ENCODE measurements at regions not wholly inside any gene's neighbourhood (a gene's known extent, or its start where the extent isn't known, plus 50 kb on each side); places are given as distances from the start of the nearest gene placed in this dataset.
"Not testable (repeated sequence)": the region's sequence is repeated elsewhere in the genome, so short reads cannot be mapped to it uniquely, and the experiment has no call there.

DNA sequence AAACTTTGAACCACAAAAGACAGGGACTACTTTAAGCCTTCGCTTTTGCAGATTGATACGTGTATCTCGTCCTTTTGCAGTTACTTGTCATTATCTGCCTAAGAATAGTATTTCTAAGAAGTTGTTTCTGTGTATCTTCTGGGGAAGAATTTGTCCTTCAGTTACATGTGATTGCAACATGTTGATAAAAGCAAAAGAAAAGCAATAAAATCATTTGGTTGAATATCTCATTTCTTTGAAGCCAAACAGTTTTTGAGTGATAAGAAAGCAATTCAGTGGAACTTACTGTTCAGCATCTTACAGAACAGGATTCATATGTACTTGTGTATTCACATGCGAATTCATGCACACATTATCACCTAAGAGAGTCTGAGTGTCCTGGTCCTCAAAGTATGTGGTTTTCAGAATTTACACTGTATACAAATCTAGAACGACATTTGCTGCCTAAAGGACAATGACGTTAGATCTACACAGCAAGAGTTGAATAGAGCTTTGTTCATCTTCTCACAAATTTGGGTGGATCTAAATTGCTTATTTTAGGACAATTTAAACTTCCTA is 66.7 kb upstream of the MRPS6 start:
- Mint-ChIP-seq H3K27me3 (no peaks in the 10 kb centered on the region), H3K4me3 (no peak overlapping the region)
- no peak for ATAC-seq (replicated peaks; ENCODE audit: extremely low read depth, poor library complexity, severe bottlenecking)

DNA sequence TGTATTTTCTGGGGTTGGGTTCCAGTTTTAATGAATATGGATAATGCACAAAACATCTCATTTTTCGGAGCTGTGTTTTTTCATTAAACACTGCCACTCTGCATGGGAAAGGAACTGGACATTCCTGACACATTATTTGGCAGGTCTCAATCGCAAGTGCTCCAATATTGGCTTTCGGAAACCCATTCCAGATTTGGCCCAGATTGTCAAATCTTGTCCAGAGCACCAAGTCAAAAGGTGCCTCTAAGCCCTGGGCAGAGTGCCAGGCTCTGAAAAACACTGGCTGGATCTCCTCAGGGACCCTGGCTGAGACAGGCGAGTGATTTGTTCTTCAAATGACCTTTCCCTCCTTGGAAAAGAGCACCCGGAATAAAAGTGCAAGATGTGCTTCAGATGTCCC is 68.4 kb upstream of the MRPS6 start:
- Mint-ChIP-seq H3K4me3 (no peak overlapping the region), H3K4me1 (peaks cover 13% of the 10 kb centered on the region), H3K36me3 (ENCODE audit: insufficient read depth) (peaks cover 1% of the 10 kb centered on the region), H3K9me3 (no peaks in the 10 kb centered on the region), H3K27ac (ENCODE audit: low read depth) (no peak overlapping the region), H3K27me3 (no peaks in the 10 kb centered on the region)
- DNase-seq (ENCODE audit: low spot score in 2 of 2) (no peak), ATAC-seq (replicated peaks; ENCODE audit: extremely low read depth, poor library complexity, severe bottlenecking) (no peak)

More for the DNA sequence above, 66.7 kb upstream of the MRPS6 start:
- H3K27ac Mint-ChIP-seq (ENCODE audit: low read depth): no peak overlapping the region
- no peak for DNase-seq (ENCODE audit: low spot score in 2 of 2)
- peaks cover 13% of the 10 kb centered on the region for H3K4me1 Mint-ChIP-seq
- peaks cover 1% of the 10 kb centered on the region for H3K36me3 Mint-ChIP-seq (ENCODE audit: insufficient read depth)
- H3K9me3 Mint-ChIP-seq: no peaks in the 10 kb centered on the region

DNA sequence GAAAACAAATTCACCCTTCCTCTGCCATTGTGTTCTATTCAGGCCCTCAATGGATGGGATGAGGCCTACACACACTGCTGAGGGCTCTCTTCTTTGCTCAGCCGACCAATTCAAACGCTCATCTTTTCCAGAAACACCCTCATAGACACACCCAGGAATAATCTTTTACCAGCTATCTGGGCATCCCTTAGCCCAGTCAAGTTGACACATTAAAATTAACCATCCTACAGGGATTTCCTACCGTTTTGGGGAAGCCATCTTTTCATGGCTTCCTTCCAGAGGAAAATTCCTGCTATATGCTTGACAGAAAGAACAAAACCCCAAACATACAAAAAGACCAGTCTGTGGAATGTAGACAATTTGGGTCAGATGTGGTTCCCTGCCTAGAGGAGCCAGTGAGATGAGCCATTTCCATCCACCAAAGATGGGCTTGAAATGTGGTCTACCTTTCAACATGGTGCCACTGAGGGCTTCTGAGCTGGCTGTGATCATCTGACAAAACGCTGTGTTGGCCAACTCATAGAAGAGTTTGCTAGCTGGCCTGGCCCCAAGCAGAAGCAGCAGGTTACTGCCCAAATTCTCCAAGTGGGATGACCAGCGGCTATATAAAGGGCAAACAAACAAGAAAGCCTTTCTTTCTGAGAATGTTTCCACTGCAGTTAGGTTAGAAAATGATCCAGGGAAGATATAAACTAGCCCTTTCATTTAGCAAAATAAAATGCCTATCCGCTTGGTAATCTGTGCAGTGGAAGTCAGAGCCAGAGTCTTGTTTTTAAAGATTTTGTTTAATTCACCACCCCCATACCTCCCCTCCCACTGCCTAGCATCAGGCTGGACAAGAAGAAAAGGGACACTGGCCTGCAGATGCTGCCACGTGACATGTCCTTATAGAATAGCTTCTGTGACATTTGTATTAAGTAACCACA is 69.1 kb upstream of the MRPS6 start:
- no peak for DNase-seq (ENCODE audit: low spot score in 2 of 2)

DNA sequence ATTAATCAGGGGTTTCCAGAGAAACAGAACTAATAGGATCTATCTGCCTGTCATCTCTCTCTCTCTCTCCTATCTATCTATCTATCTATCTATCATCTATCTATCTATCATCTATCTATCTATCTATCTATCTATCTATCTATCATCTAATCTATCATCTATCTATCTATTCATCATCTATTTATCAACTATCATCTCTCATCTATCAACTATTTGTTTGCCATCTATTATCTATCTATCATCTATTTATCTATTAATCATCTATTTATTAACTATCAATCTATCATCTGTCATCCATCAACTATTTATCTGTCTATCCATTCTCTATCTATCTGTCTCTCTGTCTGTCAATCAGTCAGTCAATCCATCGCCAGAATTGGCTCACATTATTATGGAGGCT is 70.0 kb upstream of the MRPS6 start:
- peaks cover 9% of the 10 kb centered on the region for H3K4me1 Mint-ChIP-seq
- no peak overlapping the region for H3K4me3 Mint-ChIP-seq
- peaks cover 1% of the 10 kb centered on the region for H3K36me3 Mint-ChIP-seq (ENCODE audit: insufficient read depth)
- no peaks in the 10 kb centered on the region for H3K27me3 Mint-ChIP-seq
- no peak for ATAC-seq (replicated peaks; ENCODE audit: extremely low read depth, poor library complexity, severe bottlenecking)
- no peaks in the 10 kb centered on the region for H3K9me3 Mint-ChIP-seq
- H3K27ac Mint-ChIP-seq (ENCODE audit: low read depth): no peak overlapping the region
- DNase-seq (ENCODE audit: low spot score in 2 of 2): no peak

More for the DNA sequence above, 69.1 kb upstream of the MRPS6 start:
- H3K4me3 Mint-ChIP-seq: no peak overlapping the region
- no peaks in the 10 kb centered on the region for H3K27me3 Mint-ChIP-seq
- no peaks in the 10 kb centered on the region for H3K9me3 Mint-ChIP-seq
- no peak for ATAC-seq (replicated peaks; ENCODE audit: extremely low read depth, poor library complexity, severe bottlenecking)
- peaks cover 10% of the 10 kb centered on the region for H3K4me1 Mint-ChIP-seq
- H3K27ac Mint-ChIP-seq (ENCODE audit: low read depth): no peak overlapping the region
- peaks cover 1% of the 10 kb centered on the region for H3K36me3 Mint-ChIP-seq (ENCODE audit: insufficient read depth)

DNA sequence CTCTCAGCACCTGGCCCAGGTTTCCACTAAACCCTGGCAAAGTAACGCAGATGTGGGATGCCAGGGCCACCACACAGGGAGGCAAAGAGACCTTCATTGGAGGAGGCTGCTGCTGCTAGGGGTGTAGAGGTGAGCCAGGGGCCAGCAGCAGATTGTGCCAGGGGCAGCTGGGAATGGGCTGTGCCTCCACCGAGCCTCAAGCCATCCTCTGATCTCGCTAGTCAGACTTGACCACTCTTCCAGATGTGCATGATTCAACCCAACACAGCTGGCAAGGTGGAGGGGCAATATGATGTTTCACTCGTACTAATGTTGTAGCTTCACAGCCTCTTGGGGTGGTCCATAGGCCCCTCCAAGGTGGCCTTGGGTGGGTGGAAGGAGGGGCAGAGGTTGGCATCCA is 73.0 kb upstream of the MRPS6 start:
- Mint-ChIP-seq H3K9me3 (no peaks in the 10 kb centered on the region), H3K4me1 (peaks cover 13% of the 10 kb centered on the region), H3K27ac (ENCODE audit: low read depth) (peak overlapping the region; percentile 44), H3K36me3 (ENCODE audit: insufficient read depth) (peaks cover 1% of the 10 kb centered on the region), H3K27me3 (no peaks in the 10 kb centered on the region), H3K4me3 (no peak overlapping the region)
- DNase-seq (ENCODE audit: low spot score in 2 of 2) (no peak), ATAC-seq (replicated peaks; ENCODE audit: extremely low read depth, poor library complexity, severe bottlenecking) (no peak)

DNA sequence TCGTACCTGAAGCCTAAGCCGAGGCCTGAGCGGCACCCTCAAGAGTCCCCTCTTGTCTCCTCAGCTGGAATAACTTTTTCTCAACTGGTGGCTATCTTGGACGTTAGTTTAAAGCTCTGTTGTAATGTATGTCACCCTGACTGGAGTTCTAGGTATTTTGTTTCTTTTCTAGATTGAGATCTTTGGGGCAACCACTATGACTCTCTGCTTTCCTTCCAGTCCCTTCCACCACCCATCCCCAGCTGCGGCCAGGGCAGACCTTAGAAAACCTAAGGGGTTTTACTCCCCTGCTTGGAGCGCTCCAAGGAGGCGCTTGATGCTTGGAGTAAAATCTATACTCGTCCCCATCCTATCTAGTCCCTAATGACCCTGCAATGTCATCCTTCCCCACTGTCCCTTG is 74.6 kb upstream of the MRPS6 start:
- Mint-ChIP-seq H3K9me3 (no peaks in the 10 kb centered on the region), H3K4me1 (peaks cover 13% of the 10 kb centered on the region), H3K36me3 (ENCODE audit: insufficient read depth) (peaks cover 1% of the 10 kb centered on the region), H3K27ac (ENCODE audit: low read depth) (no peak overlapping the region), H3K4me3 (no peak overlapping the region), H3K27me3 (no peaks in the 10 kb centered on the region)
- no peak for ATAC-seq (replicated peaks; ENCODE audit: extremely low read depth, poor library complexity, severe bottlenecking)
- DNase-seq (ENCODE audit: low spot score in 2 of 2): no peak

DNA sequence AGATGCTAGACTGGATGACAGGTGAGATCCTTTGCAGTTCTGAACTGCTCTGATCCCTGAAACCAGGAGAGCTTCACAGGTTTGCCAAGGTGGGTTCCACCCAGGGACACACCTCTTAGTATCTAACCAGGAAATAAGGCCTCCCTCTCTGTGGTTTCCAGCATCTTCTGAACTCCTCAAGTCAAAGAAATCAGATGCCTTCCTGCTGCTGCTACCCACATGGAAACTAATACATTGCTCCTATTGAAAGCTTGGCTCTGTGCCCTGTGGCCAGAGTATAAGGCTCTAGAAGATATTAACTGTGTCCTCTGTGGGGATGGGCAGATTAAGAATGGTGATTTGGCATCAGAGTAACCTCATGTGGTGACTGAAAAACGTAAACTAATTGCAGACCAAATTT is 75.0 kb upstream of the MRPS6 start:
- peak; percentile 49 for ATAC-seq (replicated peaks; ENCODE audit: extremely low read depth, poor library complexity, severe bottlenecking)
- Mint-ChIP-seq H3K4me1 (peaks cover 13% of the 10 kb centered on the region), H3K9me3 (no peaks in the 10 kb centered on the region), H3K27me3 (no peaks in the 10 kb centered on the region), H3K4me3 (no peak overlapping the region), H3K36me3 (ENCODE audit: insufficient read depth) (peaks cover 1% of the 10 kb centered on the region), H3K27ac (ENCODE audit: low read depth) (no peak overlapping the region)
- DNase-seq (ENCODE audit: low spot score in 2 of 2): no peak

DNA sequence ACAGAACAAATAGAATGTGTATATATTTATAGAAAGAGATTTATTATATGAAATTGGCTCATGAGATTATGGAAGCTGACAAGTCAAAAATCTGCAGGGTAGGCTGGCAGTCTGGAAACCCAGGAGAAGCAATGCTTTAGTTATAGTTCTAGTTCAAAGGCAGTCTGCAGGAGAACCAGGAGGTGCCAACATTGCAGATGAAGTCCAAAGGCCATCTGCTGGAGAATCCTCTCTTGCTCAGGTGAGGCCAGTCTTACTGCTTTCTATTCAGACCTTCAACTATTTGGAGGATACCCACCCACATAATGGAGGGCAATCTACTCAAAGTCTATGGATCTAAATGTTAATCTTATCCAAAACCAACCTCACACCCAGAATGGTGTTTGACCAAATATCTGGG is 75.9 kb upstream of the MRPS6 start:
- Mint-ChIP-seq H3K4me3 (no peak overlapping the region), H3K36me3 (ENCODE audit: insufficient read depth) (no peaks in the 10 kb centered on the region), H3K9me3 (no peaks in the 10 kb centered on the region), H3K4me1 (peaks cover 13% of the 10 kb centered on the region), H3K27ac (ENCODE audit: low read depth) (no peak overlapping the region), H3K27me3 (no peaks in the 10 kb centered on the region)
- DNase-seq (ENCODE audit: low spot score in 2 of 2) (no peak), ATAC-seq (replicated peaks; ENCODE audit: extremely low read depth, poor library complexity, severe bottlenecking) (no peak)

DNA sequence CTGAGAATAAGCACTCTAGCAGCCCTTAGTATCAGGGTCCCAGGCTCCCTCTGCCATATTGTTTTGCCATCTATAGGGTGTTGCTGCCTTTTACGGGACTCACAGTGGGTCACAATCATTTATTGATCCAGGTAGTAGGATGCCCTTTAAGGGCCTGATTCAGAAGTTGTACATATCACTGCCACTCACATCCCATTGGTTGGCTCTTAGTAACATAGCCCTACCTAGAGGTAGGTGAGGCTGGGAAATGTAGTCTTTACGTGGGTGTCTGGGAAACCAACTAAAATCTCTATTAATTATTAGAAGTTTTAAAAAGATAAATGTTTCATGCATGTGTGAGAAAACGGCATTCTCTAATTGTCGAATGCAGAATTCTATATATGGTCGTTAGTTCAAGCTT is 78.8 kb upstream of the ATP5PO start:
- ATAC-seq (replicated peaks; ENCODE audit: extremely low read depth, poor library complexity, severe bottlenecking) (no peak), DNase-seq (ENCODE audit: low spot score in 2 of 2) (no peak)
- no peaks in the 10 kb centered on the region for H3K27me3 Mint-ChIP-seq
- no peak overlapping the region for H3K4me3 Mint-ChIP-seq
- H3K27ac Mint-ChIP-seq (ENCODE audit: low read depth): no peak overlapping the region
- no peaks in the 10 kb centered on the region for H3K9me3 Mint-ChIP-seq
- peaks cover 13% of the 10 kb centered on the region for H3K4me1 Mint-ChIP-seq
- no peaks in the 10 kb centered on the region for H3K36me3 Mint-ChIP-seq (ENCODE audit: insufficient read depth)

DNA sequence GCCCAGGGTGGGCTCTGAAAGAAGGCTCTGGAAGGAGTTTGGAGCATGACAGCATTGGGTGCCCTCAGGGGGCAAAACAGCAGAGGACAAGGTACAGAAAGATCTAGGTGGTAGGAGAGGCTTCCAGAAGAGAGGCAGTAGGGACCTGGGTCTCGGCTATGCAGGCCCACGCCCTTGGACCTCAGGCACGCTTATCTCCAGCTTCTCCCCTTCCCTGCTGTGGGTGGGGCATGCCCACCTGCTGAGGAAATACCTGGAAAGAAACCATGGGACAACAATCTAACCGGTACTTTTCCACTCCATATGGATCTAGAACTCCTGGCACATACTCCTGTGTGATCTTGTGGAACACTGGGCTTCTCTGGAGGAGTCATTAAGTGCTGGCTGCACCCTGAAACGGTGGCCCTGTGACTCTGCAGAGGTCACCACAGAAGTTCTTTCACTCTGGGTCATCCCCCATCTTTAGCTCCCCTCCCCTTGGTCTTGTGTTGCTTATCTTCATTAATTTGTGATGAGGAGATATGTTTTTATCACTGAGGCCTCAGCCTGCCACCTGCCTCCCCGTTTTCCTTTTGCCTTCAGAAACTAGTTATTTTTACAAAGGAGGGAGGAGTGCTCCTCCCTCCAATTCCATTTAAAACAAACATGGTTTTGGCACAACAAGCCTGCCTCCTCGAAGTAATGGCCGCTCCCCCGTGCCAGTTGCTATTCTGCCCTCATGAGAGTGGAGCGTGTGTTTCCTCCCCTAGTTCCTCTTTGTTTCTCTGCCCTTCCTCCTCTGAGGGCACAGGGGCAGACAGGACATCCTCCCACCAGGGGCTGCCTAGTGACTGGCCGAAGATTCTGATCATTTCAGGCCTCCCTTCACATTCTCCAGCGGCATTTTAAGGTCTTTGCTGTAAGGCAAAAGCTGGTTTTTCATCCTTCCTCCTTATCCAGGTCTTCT is 78.0 kb upstream of the ATP5PO start:
- Mint-ChIP-seq H3K27ac (ENCODE audit: low read depth) (peak overlapping the region; percentile 57), H3K27me3 (no peaks in the 10 kb centered on the region), H3K36me3 (ENCODE audit: insufficient read depth) (no peaks in the 10 kb centered on the region), H3K9me3 (no peaks in the 10 kb centered on the region), H3K4me1 (peaks cover 7% of the 10 kb centered on the region), H3K4me3 (no peak overlapping the region)
- DNase-seq (ENCODE audit: low spot score in 2 of 2) (no peak), ATAC-seq (replicated peaks; ENCODE audit: extremely low read depth, poor library complexity, severe bottlenecking) (no peak)

DNA sequence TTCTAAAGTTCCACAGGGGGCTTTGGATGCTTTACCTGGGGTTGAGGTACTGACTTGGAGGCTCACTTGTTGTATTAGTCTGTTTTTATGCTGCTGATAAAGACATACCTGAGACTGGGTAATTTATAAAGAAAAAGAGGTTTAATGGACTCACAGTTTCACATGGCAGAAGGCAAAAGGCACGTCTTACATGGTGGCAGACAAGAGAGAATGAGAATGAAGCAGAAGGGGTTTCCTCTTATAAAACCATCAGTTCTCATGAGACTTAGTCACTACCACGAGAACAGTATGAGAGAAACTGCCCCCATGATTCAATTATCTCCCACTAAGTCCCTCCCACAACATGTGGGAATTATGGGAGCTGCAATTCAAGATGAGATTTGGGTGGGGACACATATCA is 76.8 kb upstream of the ATP5PO start:
- not testable (repeated sequence) for DNase-seq (ENCODE audit: low spot score in 2 of 2); H3K9me3 Mint-ChIP-seq; H3K27ac Mint-ChIP-seq (ENCODE audit: low read depth); ATAC-seq (replicated peaks; ENCODE audit: extremely low read depth, poor library complexity, severe bottlenecking); H3K4me1 Mint-ChIP-seq; H3K4me3 Mint-ChIP-seq; H3K27me3 Mint-ChIP-seq; H3K36me3 Mint-ChIP-seq (ENCODE audit: insufficient read depth)

DNA sequence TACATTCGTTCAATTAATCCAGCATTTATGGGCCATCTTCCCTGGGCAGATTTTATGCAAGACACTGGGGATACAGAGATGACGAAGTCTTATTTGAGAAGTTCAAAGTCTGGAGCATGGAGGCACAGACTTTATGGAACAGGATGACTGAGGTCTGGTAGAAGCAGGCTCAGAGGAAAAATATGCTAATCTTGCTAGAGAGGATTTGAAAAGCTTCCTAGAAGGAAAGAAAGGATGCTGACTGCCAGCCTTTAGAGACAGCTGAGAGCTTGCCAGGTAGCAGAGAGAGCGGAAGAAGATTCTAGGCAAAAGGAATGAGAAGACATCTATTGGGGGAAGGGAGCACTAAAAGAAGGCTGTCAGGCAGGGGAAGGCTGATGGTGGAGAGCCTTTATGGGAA is 75.5 kb upstream of the ATP5PO start:
- no peak overlapping the region for H3K27ac Mint-ChIP-seq (ENCODE audit: low read depth)
- DNase-seq (ENCODE audit: low spot score in 2 of 2) (no peak), ATAC-seq (replicated peaks; ENCODE audit: extremely low read depth, poor library complexity, severe bottlenecking) (no peak)
- H3K4me3 Mint-ChIP-seq: no peak overlapping the region
- no peaks in the 10 kb centered on the region for H3K9me3 Mint-ChIP-seq
- H3K4me1 Mint-ChIP-seq: peaks cover 9% of the 10 kb centered on the region
- no peaks in the 10 kb centered on the region for H3K36me3 Mint-ChIP-seq (ENCODE audit: insufficient read depth)
- no peaks in the 10 kb centered on the region for H3K27me3 Mint-ChIP-seq

Data from central memory CD8-positive, alpha-beta T cell (primary cell).